ENCODE measurements at regions not wholly inside any gene's neighbourhood (a gene's known extent, or its start where the extent isn't known, plus 50 kb on each side); places are given as distances from the start of the nearest gene placed in this dataset.

DNA sequence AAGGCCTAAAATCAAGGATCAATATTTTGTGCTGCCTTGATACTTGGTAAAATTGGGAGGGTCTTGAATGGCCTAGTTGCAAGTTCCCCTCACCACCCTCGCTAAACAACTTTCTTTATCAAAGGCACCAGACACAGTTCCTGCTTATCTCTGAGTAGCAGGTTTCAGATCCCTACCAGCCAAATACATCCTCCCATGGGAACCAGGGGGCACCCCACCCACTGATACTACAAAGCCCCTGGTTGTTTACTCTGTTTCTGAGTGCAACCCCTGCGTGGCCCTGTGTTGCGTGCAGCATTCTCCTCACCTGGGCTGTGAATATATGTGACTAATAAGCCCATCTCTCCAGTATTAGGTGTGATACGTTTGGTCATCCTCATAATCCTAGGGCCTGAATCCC is 314.9 kb downstream of the DRD1 start:
- no peaks in the 10 kb centered on the region for H3K27me3 Mint-ChIP-seq (ENCODE audit: low read depth)
- H3K36me3 Mint-ChIP-seq (ENCODE audit: low read depth) = no peaks in the 10 kb centered on the region
- no peak for DNase-seq (ENCODE audit: low spot score)
- no peaks in the 10 kb centered on the region for H3K9me3 Mint-ChIP-seq
- H3K27ac Mint-ChIP-seq = no peak overlapping the region
- H3K4me1 Mint-ChIP-seq (ENCODE audit: low read depth) = no peaks in the 10 kb centered on the region
- H3K4me3 Mint-ChIP-seq = no peak overlapping the region

DNA sequence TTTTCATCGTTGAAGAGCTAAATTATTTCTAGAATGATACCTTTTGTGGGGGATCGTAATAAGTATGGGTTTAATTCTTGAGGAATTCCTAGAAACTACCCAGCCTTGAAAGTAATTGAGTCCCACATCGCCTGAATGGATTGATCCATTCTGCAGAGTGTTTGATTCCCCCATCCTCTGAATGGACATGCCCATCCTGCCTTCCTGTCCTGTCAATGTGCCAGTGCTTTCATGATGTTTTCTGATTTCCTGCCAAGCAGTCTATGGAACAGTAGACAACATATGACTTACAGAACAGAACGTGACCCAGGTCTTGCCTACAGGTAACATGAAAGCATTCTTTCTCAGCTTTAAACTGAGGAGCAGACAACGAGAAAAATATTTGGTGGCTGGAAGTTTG is 319.2 kb downstream of the DRD1 start:
- Mint-ChIP-seq H3K36me3 (ENCODE audit: low read depth) (no peaks in the 10 kb centered on the region), H3K27ac (no peak overlapping the region), H3K4me1 (ENCODE audit: low read depth) (no peaks in the 10 kb centered on the region), H3K27me3 (ENCODE audit: low read depth) (no peaks in the 10 kb centered on the region), H3K9me3 (no peaks in the 10 kb centered on the region), H3K4me3 (no peak overlapping the region)
- DNase-seq (ENCODE audit: low spot score) = no peak

DNA sequence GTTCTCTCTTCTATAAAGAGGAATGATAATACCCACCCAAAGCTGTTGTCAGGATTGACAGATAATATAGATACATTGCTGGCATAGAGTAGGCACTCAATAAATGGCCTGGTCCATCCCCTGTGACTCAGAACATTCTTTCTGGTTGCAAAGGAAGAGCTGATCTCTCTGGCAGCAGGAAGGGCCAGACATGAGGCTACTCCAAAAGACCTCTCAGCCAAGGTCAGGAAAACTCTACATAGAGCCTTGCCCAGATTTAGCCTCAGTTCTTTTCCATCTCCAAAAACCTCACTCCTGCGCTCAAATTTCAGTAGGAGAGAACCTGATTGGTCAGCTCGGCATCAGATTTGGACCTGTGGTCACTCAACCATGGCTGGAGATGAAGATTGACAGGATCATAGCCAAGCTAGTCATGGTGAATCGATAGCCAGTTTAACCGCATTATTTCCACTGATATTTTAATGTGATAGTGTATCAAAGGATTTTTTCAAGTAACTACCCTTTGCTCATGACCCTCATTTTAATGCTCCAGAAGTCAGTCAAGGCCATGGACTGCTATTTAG is 319.6 kb downstream of the DRD1 start:
- no peak overlapping the region for H3K27ac Mint-ChIP-seq
- H3K4me1 Mint-ChIP-seq (ENCODE audit: low read depth) = no peaks in the 10 kb centered on the region
- H3K9me3 Mint-ChIP-seq = no peaks in the 10 kb centered on the region
- DNase-seq (ENCODE audit: low spot score) = no peak
- no peaks in the 10 kb centered on the region for H3K36me3 Mint-ChIP-seq (ENCODE audit: low read depth)
- no peak overlapping the region for H3K4me3 Mint-ChIP-seq
- no peaks in the 10 kb centered on the region for H3K27me3 Mint-ChIP-seq (ENCODE audit: low read depth)

DNA sequence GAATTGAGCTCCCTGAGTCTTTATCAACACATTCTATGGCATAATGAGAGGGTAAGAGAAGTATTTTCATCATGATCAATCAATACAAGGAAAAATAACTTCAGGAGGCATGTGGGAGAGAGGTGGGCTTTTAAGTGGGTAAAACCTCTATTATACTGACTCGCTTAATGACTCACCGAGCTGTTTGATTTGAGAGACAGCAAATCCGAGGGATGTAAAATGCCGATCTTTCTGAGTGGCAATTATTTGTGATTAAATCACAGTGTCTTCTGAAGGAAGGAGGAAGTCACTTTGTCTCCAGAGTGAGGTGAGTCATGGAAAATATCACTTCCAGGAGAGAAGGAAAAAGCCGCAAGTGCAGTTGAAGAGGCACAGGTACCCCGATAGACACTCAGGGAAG is 320.4 kb downstream of the DRD1 start:
- H3K27ac Mint-ChIP-seq = no peak overlapping the region
- no peak for DNase-seq (ENCODE audit: low spot score)
- H3K9me3 Mint-ChIP-seq = no peaks in the 10 kb centered on the region
- no peaks in the 10 kb centered on the region for H3K4me1 Mint-ChIP-seq (ENCODE audit: low read depth)
- no peaks in the 10 kb centered on the region for H3K36me3 Mint-ChIP-seq (ENCODE audit: low read depth)
- H3K4me3 Mint-ChIP-seq = no peak overlapping the region
- H3K27me3 Mint-ChIP-seq (ENCODE audit: low read depth) = no peaks in the 10 kb centered on the region

DNA sequence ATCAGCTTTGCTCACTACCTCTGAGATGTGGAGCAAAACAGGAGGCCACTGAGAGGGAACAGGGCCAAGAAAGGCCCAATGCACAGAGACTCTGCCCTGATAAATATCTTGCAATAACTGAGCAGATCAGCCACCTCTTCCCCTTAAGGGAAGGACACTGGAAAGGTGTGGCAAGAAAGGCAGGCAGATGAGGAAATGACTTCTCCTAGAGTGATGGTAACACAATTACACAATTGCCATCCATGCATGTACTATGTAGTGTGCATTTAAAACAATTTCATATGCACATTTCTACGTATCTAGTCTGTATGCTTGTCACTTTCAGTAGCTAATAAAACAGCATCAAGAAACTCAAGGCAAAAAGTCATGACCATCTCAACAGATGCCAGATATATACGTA is 322.5 kb downstream of the DRD1 start:
- Mint-ChIP-seq H3K27ac (no peak overlapping the region), H3K36me3 (ENCODE audit: low read depth) (no peaks in the 10 kb centered on the region), H3K4me3 (no peak overlapping the region), H3K4me1 (ENCODE audit: low read depth) (no peaks in the 10 kb centered on the region), H3K9me3 (no peaks in the 10 kb centered on the region), H3K27me3 (ENCODE audit: low read depth) (no peaks in the 10 kb centered on the region)
- no peak for DNase-seq (ENCODE audit: low spot score)

DNA sequence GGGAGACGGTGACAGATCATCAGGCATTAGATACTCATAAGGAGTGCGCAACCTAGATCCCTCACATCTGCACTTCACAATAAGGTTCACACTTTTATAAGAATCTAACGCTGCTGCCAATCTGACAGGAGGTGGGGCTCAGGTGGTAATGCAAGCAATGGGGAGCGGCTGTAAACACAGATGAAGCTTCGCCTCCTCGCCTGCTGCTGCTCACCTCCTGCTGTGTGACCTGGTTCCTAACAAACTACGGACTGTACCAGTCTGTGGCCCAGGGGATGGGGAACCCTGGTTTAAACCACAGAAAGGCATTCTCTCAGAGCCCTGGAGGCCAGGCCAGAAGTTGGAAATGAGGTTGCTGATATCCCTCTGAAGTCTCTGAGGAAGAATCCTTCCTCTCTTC is 323.6 kb downstream of the DRD1 start:
- no peaks in the 10 kb centered on the region for H3K4me1 Mint-ChIP-seq (ENCODE audit: low read depth)
- no peak overlapping the region for H3K27ac Mint-ChIP-seq
- no peak overlapping the region for H3K4me3 Mint-ChIP-seq
- H3K27me3 Mint-ChIP-seq (ENCODE audit: low read depth) = no peaks in the 10 kb centered on the region
- no peaks in the 10 kb centered on the region for H3K9me3 Mint-ChIP-seq
- no peaks in the 10 kb centered on the region for H3K36me3 Mint-ChIP-seq (ENCODE audit: low read depth)
- no peak for DNase-seq (ENCODE audit: low spot score)

DNA sequence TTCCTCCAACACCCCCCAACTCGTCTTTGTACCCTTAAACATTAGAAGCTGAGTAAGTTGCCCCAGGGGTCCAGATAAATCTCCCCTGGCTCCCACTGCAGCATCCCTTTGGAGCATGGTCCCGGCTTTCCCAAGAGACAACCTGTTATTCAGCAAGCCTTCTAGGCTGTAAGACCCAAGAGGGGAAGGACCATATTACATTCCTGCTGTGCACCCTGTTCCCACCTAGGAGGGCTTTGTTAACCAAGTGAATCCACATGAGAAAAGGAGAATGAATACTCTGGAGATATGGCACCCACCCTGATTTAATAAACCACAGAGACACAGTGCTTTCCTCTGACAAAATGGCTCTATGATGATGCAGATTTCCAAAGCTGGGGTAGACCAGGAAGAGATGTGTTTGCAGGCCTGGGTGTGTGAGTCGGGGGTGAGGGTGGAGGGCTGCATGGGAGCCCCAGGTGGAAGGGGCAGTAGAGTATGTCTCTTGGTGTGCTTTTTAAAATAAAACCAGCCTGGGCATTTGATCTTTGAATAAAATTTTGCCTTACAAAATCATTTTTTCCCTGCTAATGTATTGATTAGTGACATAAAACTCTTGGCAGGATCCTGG is 325.2 kb downstream of the DRD1 start:
- H3K9me3 Mint-ChIP-seq = no peaks in the 10 kb centered on the region
- no peak overlapping the region for H3K4me3 Mint-ChIP-seq
- H3K4me1 Mint-ChIP-seq (ENCODE audit: low read depth) = no peaks in the 10 kb centered on the region
- no peak overlapping the region for H3K27ac Mint-ChIP-seq
- no peaks in the 10 kb centered on the region for H3K36me3 Mint-ChIP-seq (ENCODE audit: low read depth)
- DNase-seq (ENCODE audit: low spot score) = no peak
- no peaks in the 10 kb centered on the region for H3K27me3 Mint-ChIP-seq (ENCODE audit: low read depth)

DNA sequence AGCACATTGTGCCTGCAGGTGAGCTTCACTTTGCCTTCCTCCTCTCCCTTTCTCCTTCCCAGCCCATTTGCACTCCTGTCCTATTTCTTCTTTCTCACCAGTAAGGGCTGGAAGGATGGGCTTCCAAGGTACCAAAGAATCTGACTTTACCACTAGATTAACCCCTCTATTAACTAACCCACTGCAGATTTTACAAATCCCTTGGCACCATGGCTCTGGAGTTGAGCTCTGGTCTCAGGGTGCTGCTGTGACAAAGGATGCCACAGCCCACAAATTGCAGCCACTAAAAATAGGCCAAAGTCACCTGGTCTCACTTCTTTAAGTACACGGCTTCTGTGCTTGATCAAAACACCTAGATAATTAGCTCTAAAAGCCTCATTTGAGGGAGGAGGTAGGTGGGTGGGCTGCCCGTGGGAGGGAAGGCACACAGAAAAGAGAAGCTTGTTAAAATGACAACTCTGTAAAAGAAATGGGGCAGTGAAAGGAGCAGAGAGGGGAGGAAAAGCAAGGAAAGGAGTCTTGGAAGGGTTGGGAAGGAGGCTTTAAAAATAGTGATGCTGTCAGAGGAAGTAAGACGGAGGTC is 327.4 kb downstream of the DRD1 start:
- Mint-ChIP-seq H3K4me1 (ENCODE audit: low read depth) (no peaks in the 10 kb centered on the region), H3K36me3 (ENCODE audit: low read depth) (no peaks in the 10 kb centered on the region), H3K4me3 (no peak overlapping the region), H3K9me3 (no peaks in the 10 kb centered on the region), H3K27me3 (ENCODE audit: low read depth) (no peaks in the 10 kb centered on the region), H3K27ac (no peak overlapping the region)
- no peak for DNase-seq (ENCODE audit: low spot score)

DNA sequence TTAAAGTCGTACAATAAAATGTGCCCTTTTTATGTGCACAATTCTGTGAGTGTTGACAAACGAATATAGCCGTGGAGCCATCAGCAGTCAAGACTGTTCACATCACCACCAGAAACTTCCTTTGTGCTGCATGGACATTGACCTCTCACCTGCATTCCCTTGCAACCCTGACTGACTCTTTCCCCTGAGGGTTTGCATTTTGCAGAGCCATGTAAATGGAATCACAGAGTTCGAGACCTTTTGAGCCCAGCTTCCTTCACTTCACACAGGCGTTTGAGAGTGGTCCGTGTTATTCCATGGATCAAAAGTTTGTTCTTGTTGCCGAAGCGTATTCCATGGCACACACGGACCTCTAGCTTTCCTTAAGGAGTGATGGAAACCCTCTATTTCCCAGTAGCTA is 328.2 kb downstream of the DRD1 start:
- Mint-ChIP-seq H3K9me3 (no peaks in the 10 kb centered on the region), H3K4me3 (no peak overlapping the region), H3K27ac (no peak overlapping the region), H3K4me1 (ENCODE audit: low read depth) (no peaks in the 10 kb centered on the region), H3K36me3 (ENCODE audit: low read depth) (no peaks in the 10 kb centered on the region), H3K27me3 (ENCODE audit: low read depth) (no peaks in the 10 kb centered on the region)
- no peak for DNase-seq (ENCODE audit: low spot score)

DNA sequence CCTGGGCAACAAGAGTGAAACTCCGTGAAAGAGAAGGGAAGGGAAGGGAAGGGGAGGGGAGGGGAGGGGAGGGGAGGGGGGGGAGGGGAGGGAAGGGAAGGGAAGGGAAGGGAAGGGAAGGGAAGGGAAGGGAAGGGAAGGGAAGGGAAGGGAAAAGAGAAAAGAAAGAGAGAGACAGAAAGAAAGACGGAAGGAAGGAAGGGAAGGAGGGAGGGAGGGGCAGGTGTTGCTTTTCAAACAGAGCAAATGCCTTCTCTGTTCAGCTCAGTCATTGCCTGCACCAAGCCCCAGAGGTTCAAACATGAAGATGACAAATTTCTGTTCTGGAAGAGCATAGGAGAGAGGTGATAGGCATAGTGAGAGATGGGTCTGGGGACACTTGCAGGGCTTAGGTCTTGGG is 330.0 kb downstream of the DRD1 start:
- Mint-ChIP-seq H3K4me3 (no peak overlapping the region), H3K27ac (no peak overlapping the region), H3K4me1 (ENCODE audit: low read depth) (no peaks in the 10 kb centered on the region)

DNA sequence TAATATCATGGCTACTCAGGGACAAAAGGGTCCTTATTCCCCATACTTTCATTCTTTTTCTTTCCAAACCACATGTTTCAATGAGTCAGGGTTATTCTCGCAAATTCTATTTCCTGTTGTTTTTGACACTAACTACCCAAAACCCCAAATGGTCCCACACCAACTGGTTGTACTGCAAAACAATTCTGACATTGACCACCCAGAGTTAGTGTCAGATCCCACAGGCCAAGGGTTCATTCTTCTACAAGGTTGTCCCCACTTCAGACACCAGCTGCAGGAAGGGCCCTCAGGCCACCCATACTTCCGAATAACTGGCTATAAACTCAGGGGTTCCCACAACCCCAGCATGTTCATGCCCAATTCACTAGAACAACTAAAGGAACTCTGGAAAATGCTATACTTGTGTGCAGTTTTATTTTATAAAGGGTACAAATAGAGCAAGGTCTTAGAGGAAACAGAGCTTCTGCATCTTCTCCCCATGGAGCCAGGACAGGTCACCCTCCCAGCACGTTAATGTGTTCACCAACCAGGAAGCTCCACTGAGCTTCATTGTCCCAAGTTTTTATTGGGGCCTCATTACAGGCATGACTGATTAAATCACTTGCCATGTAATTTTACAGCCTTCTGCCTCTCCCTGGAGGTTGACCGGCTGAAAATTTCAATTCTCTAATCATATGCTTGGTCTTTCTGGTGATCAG is 334.8 kb downstream of the DRD1 start:
- no peaks in the 10 kb centered on the region for H3K27me3 Mint-ChIP-seq (ENCODE audit: low read depth)
- no peaks in the 10 kb centered on the region for H3K4me1 Mint-ChIP-seq (ENCODE audit: low read depth)
- H3K9me3 Mint-ChIP-seq = peaks cover 5% of the 10 kb centered on the region
- no peak overlapping the region for H3K27ac Mint-ChIP-seq
- DNase-seq (ENCODE audit: low spot score) = no peak
- H3K36me3 Mint-ChIP-seq (ENCODE audit: low read depth) = no peaks in the 10 kb centered on the region
- no peak overlapping the region for H3K4me3 Mint-ChIP-seq

More for the DNA sequence above, 330.0 kb downstream of the DRD1 start:
- no peaks in the 10 kb centered on the region for H3K9me3 Mint-ChIP-seq
- no peaks in the 10 kb centered on the region for H3K36me3 Mint-ChIP-seq (ENCODE audit: low read depth)
- H3K27me3 Mint-ChIP-seq (ENCODE audit: low read depth) = no peaks in the 10 kb centered on the region
- no peak for DNase-seq (ENCODE audit: low spot score)

DNA sequence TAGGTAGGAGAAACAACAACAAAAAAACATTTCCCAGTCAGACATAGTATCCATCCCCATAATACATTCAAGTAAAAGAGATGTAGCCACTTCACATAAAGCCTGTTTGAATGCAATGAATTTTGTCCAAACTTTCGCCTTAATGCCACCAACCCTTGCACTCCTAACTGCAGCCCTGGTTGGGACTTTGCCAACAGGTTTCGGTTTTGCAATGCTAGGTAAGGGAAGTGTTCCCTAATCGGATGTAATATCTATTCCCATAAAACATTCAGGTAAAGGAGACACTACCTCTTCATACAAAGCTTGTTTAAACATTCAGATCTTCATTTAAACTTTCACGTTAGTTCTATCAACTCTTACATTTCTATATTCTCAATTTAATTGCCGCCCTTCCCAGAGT is 336.1 kb downstream of the DRD1 start:
- Mint-ChIP-seq H3K4me1 (ENCODE audit: low read depth) (no peaks in the 10 kb centered on the region), H3K36me3 (ENCODE audit: low read depth) (no peaks in the 10 kb centered on the region), H3K27me3 (ENCODE audit: low read depth) (no peaks in the 10 kb centered on the region), H3K27ac (no peak overlapping the region), H3K4me3 (no peak overlapping the region), H3K9me3 (peaks cover 5% of the 10 kb centered on the region)
- no peak for DNase-seq (ENCODE audit: low spot score)

DNA sequence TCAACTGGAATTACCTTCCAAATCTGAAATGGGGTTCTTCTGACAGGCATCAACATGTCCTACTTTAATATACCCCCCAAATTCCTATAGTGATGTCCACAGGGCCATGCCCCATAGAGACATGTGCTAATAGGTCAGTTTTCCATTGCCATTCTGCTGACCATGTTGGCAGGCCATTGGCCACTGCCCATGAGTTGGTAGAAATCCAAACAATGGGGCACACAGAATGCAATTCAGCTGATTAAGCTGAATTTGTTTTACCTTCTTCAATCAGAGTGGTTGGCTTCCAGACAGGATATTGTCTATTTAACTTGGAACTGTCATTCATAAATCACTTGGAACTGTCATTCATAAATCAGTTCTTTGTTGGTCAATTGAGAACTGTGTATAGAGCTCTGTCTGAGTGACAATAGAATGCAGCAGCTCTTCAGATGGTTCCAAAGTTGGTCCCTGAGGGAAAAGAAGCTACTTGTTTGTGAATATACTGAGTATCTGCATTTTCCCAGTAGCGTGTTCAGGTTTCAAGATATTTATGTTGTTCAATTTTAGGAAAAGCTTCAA is 336.9 kb downstream of the DRD1 start:
- Mint-ChIP-seq H3K36me3 (ENCODE audit: low read depth) (no peaks in the 10 kb centered on the region), H3K9me3 (peaks cover 5% of the 10 kb centered on the region), H3K27ac (no peak overlapping the region), H3K4me3 (no peak overlapping the region), H3K27me3 (ENCODE audit: low read depth) (no peaks in the 10 kb centered on the region), H3K4me1 (ENCODE audit: low read depth) (no peaks in the 10 kb centered on the region)
- no peak for DNase-seq (ENCODE audit: low spot score)

DNA sequence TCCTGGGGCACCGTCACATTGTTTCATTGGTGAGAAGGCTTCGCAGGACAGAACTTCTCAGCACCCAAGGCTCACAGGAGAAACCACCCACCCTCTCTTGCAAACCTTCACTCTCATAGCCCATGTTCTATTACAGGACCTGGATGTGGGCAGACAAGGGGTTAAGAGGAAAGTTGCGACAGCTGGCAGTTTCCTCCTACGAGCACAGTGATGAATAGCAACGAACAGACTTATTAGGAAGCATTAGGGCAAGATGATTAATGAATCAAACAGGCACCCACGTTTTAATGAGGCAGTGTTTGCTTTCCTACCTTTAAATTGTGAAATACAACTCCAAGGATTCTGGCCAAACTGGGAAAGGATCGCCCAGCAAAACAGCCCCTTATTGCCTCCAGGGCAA is 339.3 kb downstream of the DRD1 start:
- H3K4me1 Mint-ChIP-seq (ENCODE audit: low read depth) = no peaks in the 10 kb centered on the region

More for the DNA sequence above, 339.3 kb downstream of the DRD1 start:
- no peak overlapping the region for H3K27ac Mint-ChIP-seq
- no peak for DNase-seq (ENCODE audit: low spot score)
- H3K27me3 Mint-ChIP-seq (ENCODE audit: low read depth) = no peaks in the 10 kb centered on the region
- H3K4me3 Mint-ChIP-seq = no peak overlapping the region
- peaks cover 5% of the 10 kb centered on the region for H3K9me3 Mint-ChIP-seq
- no peaks in the 10 kb centered on the region for H3K36me3 Mint-ChIP-seq (ENCODE audit: low read depth)

Data from T-helper 2 cell treated with Interferon-gamma antibody and Interleukin-4, amounts not matched to agents 5 μg/mL and 100 μg/mL, for 36 hours (primary cell).